DND-41 (cell line): ENCODE measurements at regions not wholly inside any gene's neighbourhood (a gene's known extent, or its start where the extent isn't known, plus 50 kb on each side); places are given as distances from the start of the nearest gene placed in this dataset.

Experiments used
- CTCF ChIP-seq: IDR thresholded peaks from 2 replicates; pipeline ENCODE4 v1.5.1; 2012; ENCODE audit warnings: borderline replicate concordance, low read length, moderate library complexity, mild to moderate bottlenecking; ENCODE audit not compliant: poor library complexity, severe bottlenecking; ENCODE audit errors: extremely low read depth
- EZH2 ChIP-seq: IDR thresholded peaks from 3 replicates; pipeline ENCODE4 v1.6.1; 2012; ENCODE audit warnings: borderline replicate concordance, low read depth, mild to moderate bottlenecking, moderate library complexity, low read length, inconsistent platforms; ENCODE audit not compliant: severe bottlenecking

- TF ChIP-seq EZH2 (no peak), CTCF (no peak)
Observed at GRCh38 chr11:79758325-79758724, 317.5 kb upstream of the TENM4 start.
